ENCODE measurements at regions not wholly inside any gene's neighbourhood (a gene's known extent, or its start where the extent isn't known, plus 50 kb on each side); places are given as distances from the start of the nearest gene placed in this dataset.

DNA sequence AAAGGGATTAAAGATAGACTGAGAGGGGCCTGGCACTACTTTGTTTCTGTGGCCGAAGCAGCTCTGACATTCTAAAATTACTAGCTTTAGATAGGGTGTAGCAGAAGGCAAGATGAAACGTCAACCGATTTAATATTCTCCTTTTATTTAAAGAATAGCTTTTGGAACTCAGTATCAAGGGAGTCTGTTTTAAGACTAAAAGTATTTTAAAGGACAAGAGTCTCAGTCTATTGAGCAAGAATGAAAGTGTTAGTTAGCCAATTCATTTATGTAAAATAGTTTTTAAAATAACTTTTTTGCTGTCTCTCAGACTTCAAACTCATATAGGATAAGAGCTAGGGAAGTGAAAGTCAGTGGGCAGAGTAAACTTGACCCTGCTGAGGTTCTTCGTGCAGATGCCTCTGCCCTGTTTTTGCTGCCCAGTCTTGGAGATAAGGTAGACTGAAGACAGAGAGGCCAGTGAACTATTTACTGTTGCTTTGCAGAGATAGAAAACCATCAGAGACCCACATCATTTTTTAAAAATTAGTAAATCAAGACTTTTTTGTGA, 1090.9 kb downstream of the ROBO2 start:
- TF ChIP-seq, protein P1, sequence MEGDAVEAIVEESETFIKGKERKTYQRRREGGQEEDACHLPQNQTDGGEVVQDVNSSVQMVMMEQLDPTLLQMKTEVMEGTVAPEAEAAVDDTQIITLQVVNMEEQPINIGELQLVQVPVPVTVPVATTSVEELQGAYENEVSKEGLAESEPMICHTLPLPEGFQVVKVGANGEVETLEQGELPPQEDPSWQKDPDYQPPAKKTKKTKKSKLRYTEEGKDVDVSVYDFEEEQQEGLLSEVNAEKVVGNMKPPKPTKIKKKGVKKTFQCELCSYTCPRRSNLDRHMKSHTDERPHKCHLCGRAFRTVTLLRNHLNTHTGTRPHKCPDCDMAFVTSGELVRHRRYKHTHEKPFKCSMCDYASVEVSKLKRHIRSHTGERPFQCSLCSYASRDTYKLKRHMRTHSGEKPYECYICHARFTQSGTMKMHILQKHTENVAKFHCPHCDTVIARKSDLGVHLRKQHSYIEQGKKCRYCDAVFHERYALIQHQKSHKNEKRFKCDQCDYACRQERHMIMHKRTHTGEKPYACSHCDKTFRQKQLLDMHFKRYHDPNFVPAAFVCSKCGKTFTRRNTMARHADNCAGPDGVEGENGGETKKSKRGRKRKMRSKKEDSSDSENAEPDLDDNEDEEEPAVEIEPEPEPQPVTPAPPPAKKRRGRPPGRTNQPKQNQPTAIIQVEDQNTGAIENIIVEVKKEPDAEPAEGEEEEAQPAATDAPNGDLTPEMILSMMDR (IDR thresholded peaks at IDR 0.05): no peak
- TF ChIP-seq POLR2A (IDR thresholded peaks at IDR 0.05): no peak

Data from upper lobe of left lung (tissue), 4 donors.